OCI-LY1 (cell line): ENCODE measurements at regions not wholly inside any gene's neighbourhood (a gene's known extent, or its start where the extent isn't known, plus 50 kb on each side); places are given as distances from the start of the nearest gene placed in this dataset.

ENCODE experiments used
- H2AFZ ChIP-seq: fragments of 200-600 bp; sonication (generic), shearing (Covaris generic); 2 replicates; pipeline ENCODE4 v1.6.0; 2014; ENCODE audit warnings: antibody characterized with exemption, mild to moderate bottlenecking, low read length
- H3F3A ChIP-seq: fragments of 200-600 bp; sonication (generic), shearing (Covaris generic); 2 replicates; pipeline ENCODE4 v1.6.0; 2014; ENCODE audit warnings: mild to moderate bottlenecking, antibody characterized with exemption, low read length, moderate library complexity; ENCODE audit not compliant: insufficient read depth
- H3K27ac ChIP-seq: fragments of 200-600 bp; sonication (generic); 2 replicates; pipeline ENCODE4 v1.5.1; 2014; ENCODE audit warnings: low read length, mixed run types, mild to moderate bottlenecking, low read depth; ENCODE audit not compliant: poor library complexity, severe bottlenecking
- H3K27me3 ChIP-seq: fragments of 200-600 bp; sonication (generic); 2 replicates; pipeline ENCODE4 v1.6.0; 2014; ENCODE audit warnings: antibody characterized with exemption, mild to moderate bottlenecking, low read length, moderate library complexity; ENCODE audit not compliant: insufficient read depth
- H3K36me3 ChIP-seq: fragments of 200-600 bp; sonication (generic); 2 replicates; pipeline ENCODE4 v1.6.1; 2014; ENCODE audit warnings: mild to moderate bottlenecking, antibody characterized with exemption, low read length, moderate library complexity, mixed read lengths; ENCODE audit not compliant: insufficient read depth
- H3K4me1 ChIP-seq: fragments of 200-600 bp; sonication (generic); 2 replicates; pipeline ENCODE4 v1.5.1; 2014; ENCODE audit warnings: mild to moderate bottlenecking, low read length, moderate library complexity; ENCODE audit not compliant: insufficient read depth, severe bottlenecking
- H3K4me2 ChIP-seq: fragments of 200-600 bp; sonication (generic), shearing (Covaris generic); 2 replicates; pipeline ENCODE4 v1.6.1; 2014; ENCODE audit warnings: low read length
- H3K4me3 ChIP-seq: fragments of 200-600 bp; sonication (generic); 2 replicates; pipeline ENCODE4 v1.5.1; 2014; ENCODE audit warnings: low read length, low read depth, mild to moderate bottlenecking, mixed read lengths; ENCODE audit not compliant: poor library complexity, severe bottlenecking
- H3K79me2 ChIP-seq: fragments of 200-600 bp; shearing (Covaris generic); 2 replicates; pipeline ENCODE4 v1.6.1; 2016; ENCODE audit warnings: mixed run types, low read length, mixed read lengths; ENCODE audit not compliant: insufficient read depth
- H3K9ac ChIP-seq: fragments of 200-600 bp; sonication (generic), shearing (Covaris generic); 2 replicates; pipeline ENCODE4 v1.6.1; 2014; ENCODE audit warnings: mild to moderate bottlenecking, low read length, mixed read lengths
- H3K9me2 ChIP-seq: fragments of 200-600 bp; sonication (generic), shearing (Covaris generic); 2 replicates; pipeline ENCODE4 v1.6.1; 2014; ENCODE audit warnings: low read depth, mild to moderate bottlenecking, low read length, mixed read lengths
- H3K9me3 ChIP-seq: fragments of 200-600 bp; shearing (Covaris generic); 2 replicates; pipeline ENCODE4 v1.6.1; 2014; ENCODE audit warnings: low read length, mixed read lengths
- H4K20me1 ChIP-seq: fragments of 200-600 bp; sonication (generic), shearing (Covaris generic); 2 replicates; pipeline ENCODE4 v1.6.0; 2016; ENCODE audit warnings: mild to moderate bottlenecking, low read length; ENCODE audit not compliant: insufficient read depth
- CTCF ChIP-seq: fragments of 200-600 bp; sonication (generic), shearing (Covaris generic); IDR thresholded peaks from 2 replicates; pipeline ENCODE4 v1.5.1; 2017; ENCODE audit warnings: mild to moderate bottlenecking, antibody characterized with exemption, low read length, moderate library complexity, mixed read lengths
- EZH2 ChIP-seq: fragments of 200-600 bp; sonication (generic), shearing (Covaris generic); IDR thresholded peaks from 2 replicates; pipeline ENCODE4 v1.8.0; 2017; ENCODE audit warnings: borderline replicate concordance, mixed run types, mild to moderate bottlenecking, antibody characterized with exemption, low read length, moderate library complexity, mixed read lengths

- no peaks in the 10 kb centered on the region; the same call in 1 of the 2 replicates for H3K9me3 ChIP-seq
- H3K9me2 ChIP-seq = no peaks in the 10 kb centered on the region
- H3K4me3 ChIP-seq = no peak overlapping the region
- no peak overlapping the region for H3K9ac ChIP-seq
- H4K20me1 ChIP-seq = no peaks in the 10 kb centered on the region
- no peaks in the 10 kb centered on the region for H3K36me3 ChIP-seq
- H3K4me1 ChIP-seq = no peaks in the 10 kb centered on the region
- no peaks in the 10 kb centered on the region for H3K27me3 ChIP-seq
- no peaks in the 10 kb centered on the region for H3K79me2 ChIP-seq
- H3K4me2 ChIP-seq = no peak overlapping the region
- H2AFZ ChIP-seq = no peak overlapping the region
- no peaks in the 10 kb centered on the region for H3F3A ChIP-seq
- H3K27ac ChIP-seq = no peak overlapping the region
- TF ChIP-seq CTCF (no peak), EZH2 (no peak)
Observed at GRCh38 chr18:42137693-42138375, 182.8 kb downstream of the PIK3C3 start.

- Histone ChIP-seq H3K4me3 (no peak overlapping the region), H3K36me3 (no peaks in the 10 kb centered on the region), H3K79me2 (no peaks in the 10 kb centered on the region), H3F3A (no peaks in the 10 kb centered on the region), H3K9me3 (no peaks in the 10 kb centered on the region; the same call in 1 of the 2 replicates), H3K4me2 (no peak overlapping the region), H4K20me1 (no peaks in the 10 kb centered on the region), H2AFZ (no peak overlapping the region), H3K9me2 (no peaks in the 10 kb centered on the region), H3K9ac (no peak overlapping the region), H3K27me3 (no peaks in the 10 kb centered on the region), H3K27ac (no peak overlapping the region), H3K4me1 (no peaks in the 10 kb centered on the region)
- TF ChIP-seq EZH2 (no peak), CTCF (peak; percentile 12; the same call in 1 of the 2 replicates)
Observed at GRCh38 chr18:42141439-42141838, 186.4 kb downstream of the PIK3C3 start.

GRCh38 chr18:42155024-42155423 lies 200.0 kb downstream of the PIK3C3 start:
- H3K9me2 ChIP-seq = no peaks in the 10 kb centered on the region
- H3K9me3 ChIP-seq = no peaks in the 10 kb centered on the region
- no peaks in the 10 kb centered on the region for H3K4me1 ChIP-seq
- no peaks in the 10 kb centered on the region for H3F3A ChIP-seq
- H3K27ac ChIP-seq = no peak overlapping the region
- H4K20me1 ChIP-seq = no peaks in the 10 kb centered on the region
- no peaks in the 10 kb centered on the region for H3K27me3 ChIP-seq
- no peak overlapping the region for H3K4me2 ChIP-seq
- no peaks in the 10 kb centered on the region for H3K36me3 ChIP-seq
- no peak overlapping the region for H3K9ac ChIP-seq
- TF ChIP-seq CTCF (no peak), EZH2 (no peak)
- no peak overlapping the region for H2AFZ ChIP-seq
- no peak overlapping the region for H3K4me3 ChIP-seq
- H3K79me2 ChIP-seq = no peaks in the 10 kb centered on the region
